Esophagus squamous epithelium (tissue), 5 donors: ENCODE measurements at regions not wholly inside any gene's neighbourhood (a gene's known extent, or its start where the extent isn't known, plus 50 kb on each side); places are given as distances from the start of the nearest gene placed in this dataset.

ENCODE experiments used
- DNase-seq: peaks from one replicate; lab custom pipeline; 2025; lab: John Stamatoyannopoulos, UW
- H3K27ac ChIP-seq, 4 donors: fragments of 200-600 bp; sonication (generic); one replicate each; pipeline ENCODE4 v1.5.1; 2016 to 2019; ENCODE audit warnings: mild to moderate bottlenecking in 1 of 4
- H3K27me3 ChIP-seq, 4 donors: fragments of 200-600 bp; sonication (generic); 1 replicate in 3 of 4; 2 replicates in 1 of 4; pipeline versions ENCODE4 v1.5.1 to v1.6.0; 2017 to 2021; ENCODE audit warnings: antibody characterized with exemption in 1 of 4
- H3K36me3 ChIP-seq, 3 donors: fragments of 200-600 bp; sonication (generic); one replicate each; pipeline ENCODE4 v1.5.1; 2016 to 2019
- H3K4me1 ChIP-seq, 3 donors: fragments of 200-600 bp; sonication (generic); one replicate each; pipeline ENCODE4 v1.5.1; 2017 to 2019
- H3K4me3 ChIP-seq, 4 donors: fragments of 200-600 bp; sonication (generic); 1 replicate in 3 of 4; 2 replicates in 1 of 4; pipeline ENCODE4 v1.5.1; 2016 to 2019; ENCODE audit warnings: mild to moderate bottlenecking in 2 of 4, moderate library complexity in 1 of 4
- H3K9me3 ChIP-seq, 3 donors: fragments of 200-600 bp; sonication (generic); one replicate each; pipeline ENCODE4 v1.5.1; 2016 to 2019
- CTCF ChIP-seq, 6 experiments: fragments of 450-650 bp in 4 of 6; fragments of 200-600 bp in 2 of 6; sonication (generic) in 2 of 6; IDR thresholded peaks; one replicate each; pipeline ENCODE4 v1.5.1; 2016 to 2019; ENCODE audit warnings: antibody characterized with exemption in 6 of 6, mild to moderate bottlenecking in 4 of 6, moderate library complexity in 4 of 6
- POLR2A ChIP-seq, 4 donors: fragments of 450-650 bp; IDR thresholded peaks; one replicate each; pipeline ENCODE4 v1.6.1; 2017; ENCODE audit warnings: antibody characterized with exemption in 4 of 4, mild to moderate bottlenecking in 4 of 4, moderate library complexity in 3 of 4
- WGBS, 2 donors: methylation state at CpG; one replicate each; pipeline ENCODE4 v1.1.5; 2018; 5-methylcytosine and 5-hydroxymethylcytosine counted together
- intact Hi-C: fragments of 100-400 bp; cut with DNase I; formaldehyde crosslinking; loops from one replicate; pipeline ENCODE4 v1.15.0; 2022
- donor health status: DM: yes; HTN: yes; CAD: no.

- no peak for TF ChIP-seq POLR2A (IDR thresholded peaks at IDR 0.05)
- no peak for TF ChIP-seq CTCF (IDR thresholded peaks at IDR 0.05)
- DNase-seq = no peak
- H3K27ac ChIP-seq = no peak overlapping the region
- no peak overlapping the region for H3K4me3 ChIP-seq
- 70% methylated on average over 4 of the region's 5 CpGs; no CpG with 5 or more reads in 1 of the 2 donors for WGBS, 2 donors
- intact Hi-C loops = no loop called here
- no peaks in the 10 kb centered on the region for H3K9me3 ChIP-seq
- H3K27me3 ChIP-seq = no peaks in the 10 kb centered on the region
- no peaks in the 10 kb centered on the region for H3K4me1 ChIP-seq
- no peaks in the 10 kb centered on the region for H3K36me3 ChIP-seq
Observed at GRCh38 chrX:40202456-40202855, 104.7 kb upstream of the BCOR start.

DNA sequence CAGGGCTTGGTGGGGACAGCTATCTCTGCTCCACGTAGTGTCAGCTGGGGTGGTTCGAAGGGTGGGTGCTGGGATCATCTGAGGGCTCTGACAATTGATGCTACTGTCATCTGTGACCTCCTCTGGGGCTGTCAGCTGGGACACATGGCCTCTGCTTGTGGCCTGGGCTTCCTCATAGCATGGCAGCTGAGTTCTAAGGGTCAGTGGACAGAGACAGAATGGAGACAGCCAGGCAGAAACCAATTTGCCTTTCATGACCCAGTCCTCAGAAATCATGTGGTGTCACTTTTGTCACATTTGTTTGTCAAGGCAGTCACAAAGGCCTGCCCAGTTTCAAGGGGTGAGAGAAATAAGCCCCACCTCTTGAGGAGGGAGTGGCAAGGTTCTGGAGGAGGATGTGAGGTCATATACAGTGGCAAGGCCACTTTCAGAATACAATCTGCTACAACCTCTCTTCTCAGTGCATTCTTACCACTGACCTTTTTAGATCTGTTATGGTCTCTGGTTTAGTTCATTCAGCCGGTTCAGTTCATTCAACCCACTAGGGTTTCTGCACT lies 103.6 kb upstream of the BCOR start:
- no peak overlapping the region for H3K27ac ChIP-seq

GRCh38 chrX:40199704-40200103 lies 101.9 kb upstream of the BCOR start:
- H3K27me3 ChIP-seq = no peaks in the 10 kb centered on the region
- no peak overlapping the region for H3K4me3 ChIP-seq
- DNase-seq = no peak
- intact Hi-C loops = no loop called here
- 66 to 80% methylated on average over 2 to 7 of the region's 7 CpGs for WGBS, 2 donors
- H3K4me1 ChIP-seq = no peaks in the 10 kb centered on the region
- H3K27ac ChIP-seq = no peak overlapping the region
- H3K9me3 ChIP-seq = no peaks in the 10 kb centered on the region
- TF ChIP-seq POLR2A (IDR thresholded peaks at IDR 0.05) = no peak
- no peak for TF ChIP-seq CTCF (IDR thresholded peaks at IDR 0.05)
- no peaks in the 10 kb centered on the region for H3K36me3 ChIP-seq

More for the DNA sequence above, 103.6 kb upstream of the BCOR start:
- Histone ChIP-seq H3K9me3 (no peaks in the 10 kb centered on the region), H3K4me3 (no peak overlapping the region), H3K4me1 (no peaks in the 10 kb centered on the region), H3K27me3 (no peaks in the 10 kb centered on the region), H3K36me3 (no peaks in the 10 kb centered on the region)
- intact Hi-C loops = no loop called here
- DNase-seq = no peak
- TF ChIP-seq POLR2A (IDR thresholded peaks at IDR 0.05) (no peak), CTCF (IDR thresholded peaks at IDR 0.05) (no peak)
- 93 to 100% methylated on average over 1 of the region's 3 CpGs for whole genome bisulfite sequencing, 2 donors

DNA sequence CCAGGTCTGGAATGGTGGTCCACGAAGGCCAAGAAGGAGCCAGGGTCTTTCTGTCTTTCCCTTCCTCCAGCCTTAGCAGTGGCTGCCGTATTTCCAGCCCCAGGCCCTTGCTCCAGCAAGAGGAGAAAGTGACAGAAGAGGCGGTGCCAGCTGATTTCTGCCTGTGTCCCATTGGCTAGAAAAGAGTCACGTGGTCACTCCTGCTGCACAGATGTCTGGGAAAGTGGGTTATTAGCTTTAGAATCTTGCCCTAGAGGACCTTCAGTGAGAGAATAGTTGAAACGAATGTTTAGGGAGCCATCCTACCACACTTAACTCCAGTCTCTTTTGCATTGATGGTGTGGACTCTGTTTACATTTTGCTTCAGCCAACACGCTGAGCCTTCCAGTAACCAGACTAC lies 99.3 kb upstream of the BCOR start:
- WGBS, 2 donors = 87 to 100% methylated on average over 2 to 6 of the region's 6 CpGs
- intact Hi-C loops = no loop called here

GRCh38 chrX:40195368-40195767 lies 97.6 kb upstream of the BCOR start:
- Histone ChIP-seq H3K4me1 (no peaks in the 10 kb centered on the region), H3K27ac (no peak overlapping the region), H3K4me3 (no peak overlapping the region), H3K27me3 (no peaks in the 10 kb centered on the region), H3K9me3 (no peaks in the 10 kb centered on the region), H3K36me3 (no peaks in the 10 kb centered on the region)
- WGBS, 2 donors = 86 to 91% methylated on average over 1 of the region's 1 CpG
- TF ChIP-seq CTCF (IDR thresholded peaks at IDR 0.05) (no peak), POLR2A (IDR thresholded peaks at IDR 0.05) (no peak)
- DNase-seq = no peak
- intact Hi-C loops = no loop called here

More for the DNA sequence above, 99.3 kb upstream of the BCOR start:
- H3K4me1 ChIP-seq = no peaks in the 10 kb centered on the region
- no peak overlapping the region for H3K4me3 ChIP-seq
- no peaks in the 10 kb centered on the region for H3K36me3 ChIP-seq
- no peak for DNase-seq
- H3K27me3 ChIP-seq = no peaks in the 10 kb centered on the region
- H3K27ac ChIP-seq = no peak overlapping the region
- no peak for TF ChIP-seq POLR2A (IDR thresholded peaks at IDR 0.05)
- TF ChIP-seq CTCF (IDR thresholded peaks at IDR 0.05) = no peak
- no peaks in the 10 kb centered on the region for H3K9me3 ChIP-seq
